Testis (tissue), 2 donors: ENCODE measurements at regions not wholly inside any gene's neighbourhood (a gene's known extent, or its start where the extent isn't known, plus 50 kb on each side); places are given as distances from the start of the nearest gene placed in this dataset.

ENCODE experiments used
- POLR2A ChIP-seq: fragments of 450-650 bp; IDR thresholded peaks from one replicate; pipeline ENCODE4 v1.6.1; 2017; ENCODE audit warnings: antibody characterized with exemption, mild to moderate bottlenecking, moderate library complexity
- TF ChIP-seq, protein P1 (sequence below), 3 experiments: fragments of 450-650 bp in 2 of 3; fragments of 200-600 bp in 1 of 3; sonication (generic) in 1 of 3; IDR thresholded peaks; one replicate each; pipeline ENCODE4 v1.5.1; 2016 to 2019; ENCODE audit warnings: antibody characterized with exemption in 3 of 3, mild to moderate bottlenecking in 2 of 3, moderate library complexity in 1 of 3

DNA sequence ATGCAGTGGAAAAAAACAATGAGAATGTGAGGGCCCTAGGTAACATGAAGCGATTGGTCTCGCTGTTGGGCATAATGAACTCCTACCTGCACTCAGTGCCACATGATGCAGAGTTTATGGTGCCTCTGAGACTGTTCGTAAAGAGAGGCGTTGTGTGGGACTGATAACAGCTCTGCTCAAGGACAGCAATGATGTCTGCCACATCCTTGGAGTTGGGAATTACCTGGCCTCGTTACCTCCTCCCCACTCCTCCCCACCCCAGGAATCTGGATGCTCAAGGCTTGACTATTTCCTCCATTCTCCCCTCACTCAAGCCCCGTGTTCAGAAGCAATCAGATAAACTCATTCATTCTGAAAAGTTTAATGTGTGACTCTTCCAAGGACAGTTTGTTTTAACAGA is 148.0 kb upstream of the JADE1 start:
- no peak for TF ChIP-seq POLR2A
- TF ChIP-seq, protein P1, sequence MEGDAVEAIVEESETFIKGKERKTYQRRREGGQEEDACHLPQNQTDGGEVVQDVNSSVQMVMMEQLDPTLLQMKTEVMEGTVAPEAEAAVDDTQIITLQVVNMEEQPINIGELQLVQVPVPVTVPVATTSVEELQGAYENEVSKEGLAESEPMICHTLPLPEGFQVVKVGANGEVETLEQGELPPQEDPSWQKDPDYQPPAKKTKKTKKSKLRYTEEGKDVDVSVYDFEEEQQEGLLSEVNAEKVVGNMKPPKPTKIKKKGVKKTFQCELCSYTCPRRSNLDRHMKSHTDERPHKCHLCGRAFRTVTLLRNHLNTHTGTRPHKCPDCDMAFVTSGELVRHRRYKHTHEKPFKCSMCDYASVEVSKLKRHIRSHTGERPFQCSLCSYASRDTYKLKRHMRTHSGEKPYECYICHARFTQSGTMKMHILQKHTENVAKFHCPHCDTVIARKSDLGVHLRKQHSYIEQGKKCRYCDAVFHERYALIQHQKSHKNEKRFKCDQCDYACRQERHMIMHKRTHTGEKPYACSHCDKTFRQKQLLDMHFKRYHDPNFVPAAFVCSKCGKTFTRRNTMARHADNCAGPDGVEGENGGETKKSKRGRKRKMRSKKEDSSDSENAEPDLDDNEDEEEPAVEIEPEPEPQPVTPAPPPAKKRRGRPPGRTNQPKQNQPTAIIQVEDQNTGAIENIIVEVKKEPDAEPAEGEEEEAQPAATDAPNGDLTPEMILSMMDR (IDR thresholded peaks at IDR 0.05): no peak
